ENCODE measurements at regions not wholly inside any gene's neighbourhood (a gene's known extent, or its start where the extent isn't known, plus 50 kb on each side); places are given as distances from the start of the nearest gene placed in this dataset.

DNA sequence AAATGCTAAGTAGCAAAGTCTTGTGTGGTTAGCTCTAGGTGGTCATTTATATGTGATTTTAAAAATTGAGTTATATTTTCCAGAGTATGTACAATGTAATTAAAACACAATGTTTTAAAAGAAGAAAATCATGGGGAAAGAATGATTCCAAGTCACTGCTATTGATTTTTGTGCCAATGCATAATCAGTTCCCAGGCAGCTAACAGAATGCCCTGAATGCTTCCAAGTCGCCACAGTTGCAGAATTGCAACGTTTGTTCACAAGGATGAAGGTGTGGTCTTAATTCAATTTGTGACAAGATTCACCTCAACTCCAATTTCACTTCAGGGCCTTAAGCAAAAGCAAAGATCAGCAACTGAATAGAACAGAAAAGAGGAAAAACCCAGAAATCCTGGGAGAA is 200.4 kb downstream of the SPP2 start (continued):
- TF ChIP-seq, protein P1, sequence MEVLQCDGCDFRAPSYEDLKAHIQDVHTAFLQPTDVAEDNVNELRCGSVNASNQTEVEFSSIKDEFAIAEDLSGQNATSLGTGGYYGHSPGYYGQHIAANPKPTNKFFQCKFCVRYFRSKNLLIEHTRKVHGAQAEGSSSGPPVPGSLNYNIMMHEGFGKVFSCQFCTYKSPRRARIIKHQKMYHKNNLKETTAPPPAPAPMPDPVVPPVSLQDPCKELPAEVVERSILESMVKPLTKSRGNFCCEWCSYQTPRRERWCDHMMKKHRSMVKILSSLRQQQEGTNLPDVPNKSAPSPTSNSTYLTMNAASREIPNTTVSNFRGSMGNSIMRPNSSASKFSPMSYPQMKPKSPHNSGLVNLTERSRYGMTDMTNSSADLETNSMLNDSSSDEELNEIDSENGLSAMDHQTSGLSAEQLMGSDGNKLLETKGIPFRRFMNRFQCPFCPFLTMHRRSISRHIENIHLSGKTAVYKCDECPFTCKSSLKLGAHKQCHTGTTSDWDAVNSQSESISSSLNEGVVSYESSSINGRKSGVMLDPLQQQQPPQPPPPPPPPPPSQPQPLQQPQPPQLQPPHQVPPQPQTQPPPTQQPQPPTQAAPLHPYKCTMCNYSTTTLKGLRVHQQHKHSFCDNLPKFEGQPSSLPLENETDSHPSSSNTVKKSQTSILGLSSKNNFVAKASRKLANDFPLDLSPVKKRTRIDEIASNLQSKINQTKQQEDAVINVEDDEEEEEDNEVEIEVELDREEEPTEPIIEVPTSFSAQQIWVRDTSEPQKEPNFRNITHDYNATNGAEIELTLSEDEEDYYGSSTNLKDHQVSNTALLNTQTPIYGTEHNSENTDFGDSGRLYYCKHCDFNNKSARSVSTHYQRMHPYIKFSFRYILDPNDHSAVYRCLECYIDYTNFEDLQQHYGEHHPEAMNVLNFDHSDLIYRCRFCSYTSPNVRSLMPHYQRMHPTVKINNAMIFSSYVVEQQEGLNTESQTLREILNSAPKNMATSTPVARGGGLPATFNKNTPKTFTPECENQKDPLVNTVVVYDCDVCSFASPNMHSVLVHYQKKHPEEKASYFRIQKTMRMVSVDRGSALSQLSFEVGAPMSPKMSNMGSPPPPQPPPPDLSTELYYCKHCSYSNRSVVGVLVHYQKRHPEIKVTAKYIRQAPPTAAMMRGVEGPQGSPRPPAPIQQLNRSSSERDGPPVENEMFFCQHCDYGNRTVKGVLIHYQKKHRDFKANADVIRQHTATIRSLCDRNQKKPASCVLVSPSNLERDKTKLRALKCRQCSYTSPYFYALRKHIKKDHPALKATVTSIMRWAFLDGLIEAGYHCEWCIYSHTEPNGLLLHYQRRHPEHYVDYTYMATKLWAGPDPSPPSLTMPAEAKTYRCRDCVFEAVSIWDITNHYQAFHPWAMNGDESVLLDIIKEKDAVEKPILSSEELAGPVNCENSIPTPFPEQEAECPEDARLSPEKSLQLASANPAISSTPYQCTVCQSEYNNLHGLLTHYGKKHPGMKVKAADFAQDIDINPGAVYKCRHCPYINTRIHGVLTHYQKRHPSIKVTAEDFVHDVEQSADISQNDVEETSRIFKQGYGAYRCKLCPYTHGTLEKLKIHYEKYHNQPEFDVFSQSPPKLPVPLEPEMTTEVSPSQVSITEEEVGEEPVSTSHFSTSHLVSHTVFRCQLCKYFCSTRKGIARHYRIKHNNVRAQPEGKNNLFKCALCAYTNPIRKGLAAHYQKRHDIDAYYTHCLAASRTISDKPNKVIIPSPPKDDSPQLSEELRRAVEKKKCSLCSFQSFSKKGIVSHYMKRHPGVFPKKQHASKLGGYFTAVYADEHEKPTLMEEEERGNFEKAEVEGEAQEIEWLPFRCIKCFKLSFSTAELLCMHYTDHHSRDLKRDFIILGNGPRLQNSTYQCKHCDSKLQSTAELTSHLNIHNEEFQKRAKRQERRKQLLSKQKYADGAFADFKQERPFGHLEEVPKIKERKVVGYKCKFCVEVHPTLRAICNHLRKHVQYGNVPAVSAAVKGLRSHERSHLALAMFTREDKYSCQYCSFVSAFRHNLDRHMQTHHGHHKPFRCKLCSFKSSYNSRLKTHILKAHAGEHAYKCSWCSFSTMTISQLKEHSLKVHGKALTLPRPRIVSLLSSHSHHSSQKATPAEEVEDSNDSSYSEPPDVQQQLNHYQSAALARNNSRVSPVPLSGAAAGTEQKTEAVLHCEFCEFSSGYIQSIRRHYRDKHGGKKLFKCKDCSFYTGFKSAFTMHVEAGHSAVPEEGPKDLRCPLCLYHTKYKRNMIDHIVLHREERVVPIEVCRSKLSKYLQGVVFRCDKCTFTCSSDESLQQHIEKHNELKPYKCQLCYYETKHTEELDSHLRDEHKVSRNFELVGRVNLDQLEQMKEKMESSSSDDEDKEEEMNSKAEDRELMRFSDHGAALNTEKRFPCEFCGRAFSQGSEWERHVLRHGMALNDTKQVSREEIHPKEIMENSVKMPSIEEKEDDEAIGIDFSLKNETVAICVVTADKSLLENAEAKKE (CRISPR knock-in tag; IDR thresholded peaks at IDR 0.05): no peak

DNA sequence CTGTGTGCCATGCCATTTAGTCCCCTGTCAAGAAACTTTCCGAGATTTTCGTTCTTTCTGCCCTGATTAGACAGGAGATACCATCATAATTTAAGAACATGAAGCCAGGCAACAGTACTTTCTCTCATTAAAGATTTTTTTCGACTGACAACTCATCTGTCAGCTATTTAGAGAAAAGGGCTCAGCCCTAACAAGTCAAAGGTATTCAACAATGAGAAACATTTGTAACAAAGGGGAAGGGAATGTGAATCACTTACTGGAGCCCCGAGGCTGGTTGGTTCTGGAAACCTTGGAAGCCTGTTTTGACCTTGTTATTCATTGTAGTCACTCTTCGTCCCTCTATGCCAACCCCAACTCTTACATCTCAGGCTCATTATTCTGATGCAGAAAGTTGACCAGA is 199.4 kb downstream of the SPP2 start:
- H3K27me3 ChIP-seq (ENCODE audit: insufficient read depth): no peaks in the 10 kb centered on the region
- H3K4me3 ChIP-seq: no peak overlapping the region
- H3K27me3 Mint-ChIP-seq (ENCODE audit: insufficient read depth, low read depth, poor library complexity): no peaks in the 10 kb centered on the region
- H3K4me3 Mint-ChIP-seq: no peak overlapping the region
- H2AFZ ChIP-seq: no peak overlapping the region
- H3K36me3 ChIP-seq (ENCODE audit: insufficient read depth): no peaks in the 10 kb centered on the region
- H3K4me2 ChIP-seq: no peak overlapping the region
- DNase-seq (ENCODE audit: low spot score): peak; percentile 40
- no peaks in the 10 kb centered on the region for H3K79me2 ChIP-seq (replicated peaks; ENCODE audit: insufficient read depth)
- ATAC-seq: no peak; the same call in 2 of the 3 replicates
- no peaks in the 10 kb centered on the region for H3K9me2 ChIP-seq (ENCODE audit: insufficient read depth)
- peaks cover 4% of the 10 kb centered on the region; the same call in 1 of the 2 replicates for H3K4me1 ChIP-seq (ENCODE audit: insufficient read depth)
- H4K20me1 ChIP-seq (replicated peaks; ENCODE audit: insufficient read depth): no peaks in the 10 kb centered on the region
- no peaks in the 10 kb centered on the region; the same call in 2 of the 3 replicates for H3K4me1 Mint-ChIP-seq
- peaks cover 10% of the 10 kb centered on the region; the same call in 1 of the 3 replicates for H3K36me3 Mint-ChIP-seq (ENCODE audit: low read depth)
- peaks cover 19% of the 10 kb centered on the region for H3K9me3 Mint-ChIP-seq
- no peak overlapping the region for H3K27ac Mint-ChIP-seq
- H3K27ac ChIP-seq (ENCODE audit: low read depth): no peak overlapping the region
- H3F3A ChIP-seq (replicated peaks; ENCODE audit: low read depth): no peaks in the 10 kb centered on the region
- TF ChIP-seq JUNB (IDR thresholded peaks at IDR 0.05; ENCODE audit: unreplicated experiment) (no peak), STAT1 (IDR thresholded peaks at IDR 0.05; ENCODE audit: unreplicated experiment) (no peak), NANOG (IDR thresholded peaks at IDR 0.05; ENCODE audit: borderline replicate concordance) (no peak), POLR2AphosphoS5 (IDR thresholded peaks at IDR 0.05; ENCODE audit: low read depth) (no peak), CREB1 (CRISPR knock-in tag; IDR thresholded peaks at IDR 0.05; ENCODE audit: low read depth) (no peak), ZNF331 (CRISPR knock-in tag; IDR thresholded peaks at IDR 0.05; ENCODE audit: low read depth) (no peak), EZH2phosphoT487 (IDR thresholded peaks at IDR 0.05; ENCODE audit: unreplicated experiment) (no peak)
- TF ChIP-seq, protein P2, sequence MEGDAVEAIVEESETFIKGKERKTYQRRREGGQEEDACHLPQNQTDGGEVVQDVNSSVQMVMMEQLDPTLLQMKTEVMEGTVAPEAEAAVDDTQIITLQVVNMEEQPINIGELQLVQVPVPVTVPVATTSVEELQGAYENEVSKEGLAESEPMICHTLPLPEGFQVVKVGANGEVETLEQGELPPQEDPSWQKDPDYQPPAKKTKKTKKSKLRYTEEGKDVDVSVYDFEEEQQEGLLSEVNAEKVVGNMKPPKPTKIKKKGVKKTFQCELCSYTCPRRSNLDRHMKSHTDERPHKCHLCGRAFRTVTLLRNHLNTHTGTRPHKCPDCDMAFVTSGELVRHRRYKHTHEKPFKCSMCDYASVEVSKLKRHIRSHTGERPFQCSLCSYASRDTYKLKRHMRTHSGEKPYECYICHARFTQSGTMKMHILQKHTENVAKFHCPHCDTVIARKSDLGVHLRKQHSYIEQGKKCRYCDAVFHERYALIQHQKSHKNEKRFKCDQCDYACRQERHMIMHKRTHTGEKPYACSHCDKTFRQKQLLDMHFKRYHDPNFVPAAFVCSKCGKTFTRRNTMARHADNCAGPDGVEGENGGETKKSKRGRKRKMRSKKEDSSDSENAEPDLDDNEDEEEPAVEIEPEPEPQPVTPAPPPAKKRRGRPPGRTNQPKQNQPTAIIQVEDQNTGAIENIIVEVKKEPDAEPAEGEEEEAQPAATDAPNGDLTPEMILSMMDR (conservative IDR thresholded peaks at IDR 0.05; ENCODE audit: low read depth in 2 of 2): no peak
- TF ChIP-seq, protein P1 (CRISPR knock-in tag; IDR thresholded peaks at IDR 0.05): no peak
